ENCODE measurements at regions not wholly inside any gene's neighbourhood (a gene's known extent, or its start where the extent isn't known, plus 50 kb on each side); places are given as distances from the start of the nearest gene placed in this dataset.

DNA sequence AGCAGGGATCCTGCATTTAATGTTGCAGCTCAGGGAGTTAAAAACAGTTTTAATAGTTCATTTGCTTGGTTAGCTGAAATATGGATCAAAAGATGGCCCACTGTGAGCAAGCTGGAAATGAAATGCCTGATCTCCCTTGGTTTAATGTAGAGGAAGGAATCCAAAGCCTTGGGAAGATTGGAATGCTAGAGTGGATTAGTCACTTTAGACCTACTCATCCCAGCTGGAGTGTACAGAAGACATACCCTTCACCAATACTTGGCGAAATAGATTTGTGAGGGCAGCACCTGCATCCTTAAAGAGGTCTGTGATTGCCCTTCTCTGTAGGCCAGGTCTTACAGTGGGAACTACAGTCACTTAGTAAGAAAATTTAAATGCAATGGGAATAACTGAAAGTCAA, 58.0 kb upstream of the KRAS start:
- no peak for DNase-seq
- H3K9ac ChIP-seq (ENCODE audit: low read length in 3 of 3), result no peak overlapping the region
- no peaks in the 10 kb centered on the region for H3K4me1 ChIP-seq (ENCODE audit: control insufficient read depth in 2 of 3, insufficient read depth in 2 of 3, low read depth in 1 of 3, low read length in 3 of 3)
- no peak overlapping the region for H3K4me3 ChIP-seq (ENCODE audit: low read length in 3 of 3)
- no peaks in the 10 kb centered on the region for H3K9me3 ChIP-seq (ENCODE audit: control insufficient read depth in 2 of 3, insufficient read depth in 1 of 3, low read length in 3 of 3)
- no peaks in the 10 kb centered on the region for H3K36me3 ChIP-seq (ENCODE audit: control insufficient read depth in 2 of 3, insufficient read depth in 3 of 3, low read length in 3 of 3)
- no peak for FAIRE-seq
- H3K27ac ChIP-seq (ENCODE audit: low read depth in 2 of 2, low read length in 2 of 2), result no peak overlapping the region
- no peaks in the 10 kb centered on the region for H3K27me3 ChIP-seq (ENCODE audit: control insufficient read depth, insufficient read depth, low read length)
- TF ChIP-seq, protein P1, sequence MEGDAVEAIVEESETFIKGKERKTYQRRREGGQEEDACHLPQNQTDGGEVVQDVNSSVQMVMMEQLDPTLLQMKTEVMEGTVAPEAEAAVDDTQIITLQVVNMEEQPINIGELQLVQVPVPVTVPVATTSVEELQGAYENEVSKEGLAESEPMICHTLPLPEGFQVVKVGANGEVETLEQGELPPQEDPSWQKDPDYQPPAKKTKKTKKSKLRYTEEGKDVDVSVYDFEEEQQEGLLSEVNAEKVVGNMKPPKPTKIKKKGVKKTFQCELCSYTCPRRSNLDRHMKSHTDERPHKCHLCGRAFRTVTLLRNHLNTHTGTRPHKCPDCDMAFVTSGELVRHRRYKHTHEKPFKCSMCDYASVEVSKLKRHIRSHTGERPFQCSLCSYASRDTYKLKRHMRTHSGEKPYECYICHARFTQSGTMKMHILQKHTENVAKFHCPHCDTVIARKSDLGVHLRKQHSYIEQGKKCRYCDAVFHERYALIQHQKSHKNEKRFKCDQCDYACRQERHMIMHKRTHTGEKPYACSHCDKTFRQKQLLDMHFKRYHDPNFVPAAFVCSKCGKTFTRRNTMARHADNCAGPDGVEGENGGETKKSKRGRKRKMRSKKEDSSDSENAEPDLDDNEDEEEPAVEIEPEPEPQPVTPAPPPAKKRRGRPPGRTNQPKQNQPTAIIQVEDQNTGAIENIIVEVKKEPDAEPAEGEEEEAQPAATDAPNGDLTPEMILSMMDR (IDR thresholded peaks at IDR 0.05; ENCODE audit: borderline replicate concordance, extremely low read depth, insufficient read depth), result no peak
- intact Hi-C loops (cut with DNase I), result no loop called here

GRCh38 chr12:25307818-25308217, 57.1 kb upstream of the KRAS start:
- intact Hi-C loops (cut with DNase I), result no loop called here
- Histone ChIP-seq H3K27ac (ENCODE audit: low read depth in 2 of 2, low read length in 2 of 2) (no peak overlapping the region), H3K9me3 (ENCODE audit: control insufficient read depth in 2 of 3, insufficient read depth in 1 of 3, low read length in 3 of 3) (no peaks in the 10 kb centered on the region), H3K4me1 (ENCODE audit: control insufficient read depth in 2 of 3, insufficient read depth in 2 of 3, low read depth in 1 of 3, low read length in 3 of 3) (no peaks in the 10 kb centered on the region), H3K9ac (ENCODE audit: low read length in 3 of 3) (no peak overlapping the region), H3K27me3 (ENCODE audit: control insufficient read depth, insufficient read depth, low read length) (no peaks in the 10 kb centered on the region), H3K4me3 (ENCODE audit: low read length in 3 of 3) (no peak overlapping the region), H3K36me3 (ENCODE audit: control insufficient read depth in 2 of 3, insufficient read depth in 3 of 3, low read length in 3 of 3) (no peaks in the 10 kb centered on the region)
- TF ChIP-seq, protein P1 (IDR thresholded peaks at IDR 0.05; ENCODE audit: borderline replicate concordance, extremely low read depth, insufficient read depth), result no peak
- no peak for DNase-seq
- FAIRE-seq, result no peak

DNA sequence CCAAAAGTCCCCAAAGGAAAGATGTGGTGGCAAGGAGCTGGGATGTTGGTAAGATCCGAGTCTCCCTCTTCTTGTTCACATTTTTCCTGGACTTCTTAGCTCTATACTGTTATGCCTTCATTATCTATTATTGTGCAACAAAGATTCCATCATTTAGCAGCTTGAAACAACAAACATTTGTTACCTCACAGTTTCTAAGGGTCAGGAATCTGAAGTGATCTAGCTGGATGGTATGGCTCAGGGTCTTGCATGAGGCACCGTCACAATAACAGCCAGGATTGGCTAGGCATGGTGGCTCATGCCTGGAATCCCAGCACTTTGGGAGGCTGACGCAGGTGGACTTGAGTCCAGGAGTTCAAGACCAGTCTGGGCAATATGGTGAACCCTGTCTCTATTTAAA, 51.1 kb upstream of the KRAS start:
- peaks cover 0 to 1% (median 0%) of the 10 kb centered on the region in 3 donors for H3K9me3 ChIP-seq (ENCODE audit: control insufficient read depth in 2 of 3, insufficient read depth in 1 of 3, low read length in 3 of 3)
- no peak for DNase-seq
- intact Hi-C loops (cut with DNase I), result no loop called here

More for the DNA sequence above, 51.1 kb upstream of the KRAS start:
- TF ChIP-seq, protein P1 (IDR thresholded peaks at IDR 0.05; ENCODE audit: borderline replicate concordance, extremely low read depth, insufficient read depth), result no peak
- no peak overlapping the region for H3K27ac ChIP-seq (ENCODE audit: low read depth in 2 of 2, low read length in 2 of 2)
- FAIRE-seq, result no peak
- no peak overlapping the region for H3K4me3 ChIP-seq (ENCODE audit: low read length in 3 of 3)
- no peak overlapping the region for H3K9ac ChIP-seq (ENCODE audit: low read length in 3 of 3)
- no peaks in the 10 kb centered on the region for H3K4me1 ChIP-seq (ENCODE audit: control insufficient read depth in 2 of 3, insufficient read depth in 2 of 3, low read depth in 1 of 3, low read length in 3 of 3)
- H3K36me3 ChIP-seq (ENCODE audit: control insufficient read depth in 2 of 3, insufficient read depth in 3 of 3, low read length in 3 of 3), result no peaks in the 10 kb centered on the region
- H3K27me3 ChIP-seq (ENCODE audit: control insufficient read depth, insufficient read depth, low read length), result no peaks in the 10 kb centered on the region
